H9 (cell line): ENCODE measurements at regions not wholly inside any gene's neighbourhood (a gene's known extent, or its start where the extent isn't known, plus 50 kb on each side); places are given as distances from the start of the nearest gene placed in this dataset.

Experiments used
- DNase-seq: peaks from one replicate; pipeline ENCODE4 v3.0.0-alpha.2; 2017
- H2AFZ ChIP-seq: one replicate; pipeline ENCODE4 v1.6.1; 2013; ENCODE audit warnings: mild to moderate bottlenecking, low read length, control low read depth, moderate library complexity
- H2AK5ac ChIP-seq: 2 replicates; pipeline ENCODE4 v1.6.1; 2013; ENCODE audit warnings: low read length, control low read depth, mixed read lengths; ENCODE audit not compliant: insufficient read length
- H2BK120ac ChIP-seq: one replicate; pipeline ENCODE4 v1.6.1; 2013; ENCODE audit warnings: low read depth, mild to moderate bottlenecking, low read length, control low read depth, inconsistent platforms; ENCODE audit not compliant: poor library complexity, severe bottlenecking
- H2BK12ac ChIP-seq: 2 replicates; pipeline ENCODE4 v1.6.1; 2013; ENCODE audit warnings: low read length, control low read depth, mixed read lengths, low read depth; ENCODE audit not compliant: insufficient read length
- H2BK15ac ChIP-seq: 2 replicates; pipeline ENCODE4 v1.6.1; 2013; ENCODE audit warnings: low read depth, low read length, control low read depth
- H2BK20ac ChIP-seq: one replicate; pipeline ENCODE4 v1.6.1; 2013; ENCODE audit warnings: low read depth, mild to moderate bottlenecking, low read length, control low read depth, inconsistent platforms; ENCODE audit not compliant: poor library complexity, severe bottlenecking
- H2BK5ac ChIP-seq: 2 replicates; pipeline ENCODE4 v1.6.1; 2013; ENCODE audit warnings: low read length, control low read depth, mixed read lengths; ENCODE audit not compliant: insufficient read length
- H3K14ac ChIP-seq: 2 replicates; pipeline ENCODE4 v1.6.1; 2013; ENCODE audit warnings: low read length, control low read depth; ENCODE audit not compliant: insufficient read depth
- H3K18ac ChIP-seq: 2 replicates; pipeline ENCODE4 v1.6.1; 2013; ENCODE audit warnings: low read depth, mild to moderate bottlenecking, mixed read lengths, low read length, control low read depth; ENCODE audit not compliant: insufficient read length
- H3K23ac ChIP-seq: 2 replicates; pipeline ENCODE4 v1.6.1; 2013; ENCODE audit warnings: low read length, control low read depth, mixed read lengths, low read depth; ENCODE audit not compliant: insufficient read length
- H3K23me2 ChIP-seq: 2 replicates; pipeline ENCODE4 v1.6.1; 2013; ENCODE audit warnings: low read depth, mild to moderate bottlenecking, mixed read lengths, low read length, control low read depth; ENCODE audit not compliant: insufficient read length, poor library complexity, severe bottlenecking
- H3K27ac ChIP-seq: 2 replicates; pipeline ENCODE4 v1.5.1; 2013; ENCODE audit warnings: low read length, control low read depth, mixed read lengths, low read depth; ENCODE audit not compliant: insufficient read length
- H3K27me3 ChIP-seq: 2 replicates; pipeline ENCODE4 v1.6.1; 2013; ENCODE audit warnings: low read length, control low read depth, inconsistent platforms; ENCODE audit not compliant: insufficient read depth
- H3K4ac ChIP-seq: 2 replicates; pipeline ENCODE4 v1.6.1; 2013; ENCODE audit warnings: low read depth, mild to moderate bottlenecking, control low read depth, inconsistent platforms, low read length, moderate library complexity
- H3K4me1 ChIP-seq: 2 replicates; pipeline ENCODE4 v1.6.1; 2013; ENCODE audit warnings: low read length, control low read depth, inconsistent platforms; ENCODE audit not compliant: insufficient read depth
- H3K4me2 ChIP-seq: 2 replicates; pipeline ENCODE4 v1.6.1; 2013; ENCODE audit warnings: low read length, control low read depth, mixed read lengths; ENCODE audit not compliant: insufficient read length, insufficient read depth
- H3K56ac ChIP-seq: 2 replicates; pipeline ENCODE4 v1.6.1; 2013; ENCODE audit warnings: low read depth, mild to moderate bottlenecking, mixed read lengths, low read length, control low read depth; ENCODE audit not compliant: insufficient read length
- H3K79me1 ChIP-seq: 2 replicates; pipeline ENCODE4 v1.6.1; 2013; ENCODE audit warnings: low read depth, mild to moderate bottlenecking, moderate library complexity, low read length, control low read depth, inconsistent platforms; ENCODE audit not compliant: insufficient read depth, poor library complexity, severe bottlenecking
- H3K79me2 ChIP-seq: 2 replicates; pipeline ENCODE4 v1.6.1; 2013; ENCODE audit warnings: low read length, control low read depth, inconsistent platforms; ENCODE audit not compliant: insufficient read depth
- H3K9ac ChIP-seq: 2 replicates; pipeline ENCODE4 v1.6.1; 2013; ENCODE audit warnings: low read length, control low read depth, mixed read lengths; ENCODE audit not compliant: insufficient read length; ENCODE audit errors: extremely low read depth
- H3K9me3 ChIP-seq: one replicate; pipeline ENCODE4 v1.6.1; 2013; ENCODE audit warnings: low read depth, low read length, inconsistent platforms; ENCODE audit not compliant: control insufficient read depth
- H3T11ph ChIP-seq: one replicate; pipeline ENCODE4 v1.6.1; 2013; ENCODE audit warnings: mild to moderate bottlenecking, low read length, control low read depth, inconsistent platforms
- H4K20me1 ChIP-seq: one replicate; pipeline ENCODE4 v1.6.1; 2013; ENCODE audit not compliant: control insufficient read depth, insufficient read length, insufficient read depth
- H4K5ac ChIP-seq: 2 replicates; pipeline ENCODE4 v1.6.1; 2013; ENCODE audit warnings: low read depth, mild to moderate bottlenecking, mixed read lengths, low read length, control low read depth; ENCODE audit not compliant: insufficient read length
- H4K8ac ChIP-seq: replicated peaks from 2 replicates; pipeline ENCODE4 v1.6.1; 2013; ENCODE audit warnings: low read length, control low read depth, mixed read lengths, low read depth; ENCODE audit not compliant: insufficient read length
- H4K91ac ChIP-seq: 2 replicates; pipeline ENCODE4 v1.6.1; 2013; ENCODE audit warnings: low read depth, mild to moderate bottlenecking, moderate library complexity, mixed read lengths, low read length, control low read depth; ENCODE audit not compliant: insufficient read length
- H3K27ac Mint-ChIP-seq, 3 experiments: 2 replicates in 2 of 3; 3 replicates in 1 of 3; pipeline ENCODE4 v1.8.0; 2020 to 2021; ENCODE audit warnings: mixed read lengths in 3 of 3, mild to moderate bottlenecking in 1 of 3, moderate library complexity in 1 of 3
- H3K27me3 Mint-ChIP-seq: 2 replicates; pipeline ENCODE4 v1.8.0; 2021; ENCODE audit warnings: low read depth, mild to moderate bottlenecking, moderate library complexity, mixed read lengths
- H3K36me3 Mint-ChIP-seq, 3 experiments: 2 replicates in 2 of 3; 3 replicates in 1 of 3; pipeline ENCODE4 v1.8.0; 2020 to 2021; ENCODE audit warnings: low read depth in 3 of 3, mixed read lengths in 3 of 3; ENCODE audit not compliant: insufficient read depth in 1 of 3
- H3K4me1 Mint-ChIP-seq, 2 experiments: 2 replicates each; pipeline ENCODE4 v1.8.0; 2020; ENCODE audit warnings: mixed read lengths in 2 of 2
- H3K4me3 Mint-ChIP-seq, 2 experiments: 2 replicates in 1 of 2; 3 replicates in 1 of 2; pipeline ENCODE4 v1.8.0; 2020 to 2021; ENCODE audit warnings: mild to moderate bottlenecking in 2 of 2, mixed read lengths in 2 of 2, moderate library complexity in 1 of 2
- H3K9me3 Mint-ChIP-seq, 2 experiments: 2 replicates in 1 of 2; 3 replicates in 1 of 2; pipeline ENCODE4 v1.8.0; 2020; ENCODE audit warnings: mild to moderate bottlenecking in 2 of 2, mixed read lengths in 2 of 2, moderate library complexity in 1 of 2
- CTCF ChIP-seq: fragments of 200-600 bp; sonication (generic); conservative IDR thresholded peaks from 3 replicates; pipeline ENCODE4 v1.8.0; 2021; ENCODE audit warnings: antibody characterized with exemption, mild to moderate bottlenecking

GRCh38 chr6:4364711-4365110 is 229.3 kb upstream of the ECI2 start:
- H3K79me1 ChIP-seq, result no peaks in the 10 kb centered on the region
- no peak overlapping the region for H2BK20ac ChIP-seq
- H4K8ac ChIP-seq, result no peak overlapping the region
- Mint-ChIP-seq H3K4me1 (peaks cover 6 to 10% of the 10 kb centered on the region in 2 experiments), H3K27ac (no peak overlapping the region), H3K36me3 (peaks cover 0 to 2% (median 0%) of the 10 kb centered on the region in 3 experiments; a peak in 2 of 7 replicates), H3K27me3 (peaks cover 14% of the 10 kb centered on the region), H3K9me3 (peaks cover 0 to 4% of the 10 kb centered on the region in 2 experiments; a peak in 1 of 5 replicates), H3K4me3 (no peak overlapping the region)
- H3K4me1 ChIP-seq, result peaks cover 5% of the 10 kb centered on the region; the same call in 1 of the 2 replicates
- no peaks in the 10 kb centered on the region for H3K79me2 ChIP-seq
- H2BK12ac ChIP-seq, result no peak overlapping the region
- H3K4me2 ChIP-seq, result no peak overlapping the region
- H2BK120ac ChIP-seq, result no peak overlapping the region
- no peak overlapping the region for H3K18ac ChIP-seq
- H3K56ac ChIP-seq, result no peak overlapping the region
- H4K5ac ChIP-seq, result no peak overlapping the region
- H2AFZ ChIP-seq, result no peak overlapping the region
- H3K23ac ChIP-seq, result no peak overlapping the region
- no peak for TF ChIP-seq CTCF
- H2AK5ac ChIP-seq, result no peak overlapping the region
- no peak overlapping the region for H2BK5ac ChIP-seq
- H3K9ac ChIP-seq, result no peak overlapping the region
- no peak for DNase-seq
- H3K4ac ChIP-seq, result no peak overlapping the region
- no peaks in the 10 kb centered on the region for H3K23me2 ChIP-seq
- no peaks in the 10 kb centered on the region; the same call in 1 of the 2 replicates for H3K27me3 ChIP-seq
- no peak overlapping the region for H3T11ph ChIP-seq
- no peak overlapping the region for H4K91ac ChIP-seq
- H3K27ac ChIP-seq, result no peak overlapping the region
- no peaks in the 10 kb centered on the region for H4K20me1 ChIP-seq
- no peak overlapping the region for H2BK15ac ChIP-seq
- H3K9me3 ChIP-seq, result no peaks in the 10 kb centered on the region
- H3K14ac ChIP-seq, result no peak overlapping the region
